GM23338 (cell line): ENCODE measurements at regions not wholly inside any gene's neighbourhood (a gene's known extent, or its start where the extent isn't known, plus 50 kb on each side); places are given as distances from the start of the nearest gene placed in this dataset.

ENCODE experiments used
- CTCF ChIP-seq, 2 experiments: fragments of 200-600 bp in 1 of 2; sonication (generic) in 1 of 2; conservative IDR thresholded peaks; 2 replicates each; pipeline versions ENCODE4 v1.5.1 to v1.6.1; 2016 to 2017; ENCODE audit warnings: antibody characterized with exemption in 2 of 2, low read depth in 2 of 2, mild to moderate bottlenecking in 2 of 2, moderate library complexity in 1 of 2
- ETS1 ChIP-seq: IDR thresholded peaks from 2 replicates; pipeline ENCODE4 v1.6.1; 2016; ENCODE audit warnings: antibody characterized with exemption
- REST ChIP-seq: IDR thresholded peaks from one replicate; pipeline ENCODE4 v1.6.1; 2018; ENCODE audit warnings: antibody characterized with exemption; ENCODE audit not compliant: unreplicated experiment

DNA sequence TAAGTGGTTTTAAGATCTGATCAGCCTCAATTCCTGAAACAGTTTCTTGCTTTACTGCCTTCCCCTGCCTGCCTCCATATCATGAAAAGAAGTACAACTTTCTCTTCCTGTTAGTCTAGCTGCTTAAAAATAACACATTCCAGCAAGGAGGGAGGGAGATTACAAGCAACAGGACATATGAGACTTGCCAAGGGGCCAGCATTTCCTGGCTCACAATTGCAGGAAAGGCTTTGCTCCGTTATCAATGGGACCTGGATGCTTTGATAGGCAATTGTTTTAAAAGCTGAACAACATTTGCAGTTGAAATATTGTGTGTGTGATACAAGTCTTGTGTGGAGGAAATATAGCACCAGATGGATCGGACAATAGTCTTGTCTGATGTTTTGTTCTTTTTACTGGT is 425.0 kb downstream of the FAT4 start:
- TF ChIP-seq CTCF (conservative IDR thresholded peaks at IDR 0.05; ENCODE audit: low read depth in 2 of 2) (no peak), ETS1 (no peak), REST (no peak)
